A673 (cell line): ENCODE measurements at regions not wholly inside any gene's neighbourhood (a gene's known extent, or its start where the extent isn't known, plus 50 kb on each side); places are given as distances from the start of the nearest gene placed in this dataset.

Source experiments
- BruUV-seq: library from RNA; stranded (reverse); fragments of 400-500 nt; replicated peaks from 2 replicates; lab custom pipeline; 2021; lab: Mats Ljungman, UMichigan
- CTCF ChIA-PET: fragments of 300-600 bp; sonication (Branson Sonifier 250); formaldehyde crosslinking; loops from one replicate; lab custom pipeline; 2022; ENCODE audit warnings: antibody characterized with exemption; lab: Charles Lee
- POLR2A ChIA-PET: fragments of 300-600 bp; sonication (Branson Sonifier 250); formaldehyde crosslinking; loops from one replicate; lab custom pipeline; 2022; ENCODE audit warnings: antibody characterized with exemption; ENCODE audit not compliant: low non-redundant PET; lab: Charles Lee
- DNase-seq: peaks from one replicate; pipeline ENCODE4 v3.0.0-alpha.2; 2015; ENCODE audit warnings: low spot score
- H3K27ac ChIP-seq: fragments of 200-600 bp; sonication (generic); 2 replicates; pipeline ENCODE4 v1.5.1; 2016; ENCODE audit warnings: mixed run types, low read depth, mild to moderate bottlenecking, mixed read lengths, antibody characterized with exemption, low read length; ENCODE audit not compliant: poor library complexity, severe bottlenecking
- H3K27me3 ChIP-seq: fragments of 200-600 bp; sonication (generic); replicated peaks from 2 replicates; pipeline ENCODE4 v1.6.1; 2017; ENCODE audit warnings: mixed run types, low read depth, mild to moderate bottlenecking, mixed read lengths, antibody characterized with exemption, low read length; ENCODE audit not compliant: insufficient read depth, poor library complexity
- H3K36me3 ChIP-seq: fragments of 200-600 bp; sonication (generic); 2 replicates; pipeline ENCODE4 v1.6.1; 2016; ENCODE audit warnings: mixed run types, mild to moderate bottlenecking, mixed read lengths, antibody characterized with exemption, low read length; ENCODE audit not compliant: insufficient read depth, poor library complexity, severe bottlenecking
- H3K4me1 ChIP-seq: fragments of 200-600 bp; sonication (generic); 2 replicates; pipeline ENCODE4 v1.6.1; 2017; ENCODE audit warnings: mixed run types, mild to moderate bottlenecking, mixed read lengths, antibody characterized with exemption, low read length; ENCODE audit not compliant: insufficient read depth, poor library complexity, severe bottlenecking
- H3K4me3 ChIP-seq: fragments of 200-600 bp; sonication (generic); 2 replicates; pipeline ENCODE4 v1.5.1; 2016; ENCODE audit warnings: low read depth, mixed run types, mild to moderate bottlenecking, mixed read lengths, low read length; ENCODE audit not compliant: poor library complexity, severe bottlenecking
- H3K9me3 ChIP-seq: fragments of 200-600 bp; sonication (generic); 2 replicates; pipeline ENCODE4 v1.6.1; 2016; ENCODE audit warnings: mixed run types, low read depth, mild to moderate bottlenecking, mixed read lengths, antibody characterized with exemption, low read length; ENCODE audit not compliant: poor library complexity, severe bottlenecking
- EZH2 ChIP-seq: fragments of 200-600 bp; sonication (generic); IDR thresholded peaks from 2 replicates; pipeline ENCODE4 v1.6.1; 2017; ENCODE audit warnings: borderline replicate concordance, low read depth, mild to moderate bottlenecking, mixed read lengths, antibody characterized with exemption, low read length; ENCODE audit not compliant: poor library complexity, severe bottlenecking
- intact Hi-C: fragments of 100-400 bp; cut with micrococcal nuclease; formaldehyde crosslinking; loops from one replicate; pipeline ENCODE4 v1.10.0; 2022; ENCODE audit not compliant: unreplicated experiment
- TF ChIP-seq, protein P1 (sequence below): fragments of 300-800, 200-600 bp; sonication (generic); conservative IDR thresholded peaks from 2 replicates; pipeline ENCODE4 v1.5.1; 2017; ENCODE audit warnings: low read depth, mild to moderate bottlenecking, antibody characterized with exemption, low read length, moderate library complexity, mixed read lengths

DNA sequence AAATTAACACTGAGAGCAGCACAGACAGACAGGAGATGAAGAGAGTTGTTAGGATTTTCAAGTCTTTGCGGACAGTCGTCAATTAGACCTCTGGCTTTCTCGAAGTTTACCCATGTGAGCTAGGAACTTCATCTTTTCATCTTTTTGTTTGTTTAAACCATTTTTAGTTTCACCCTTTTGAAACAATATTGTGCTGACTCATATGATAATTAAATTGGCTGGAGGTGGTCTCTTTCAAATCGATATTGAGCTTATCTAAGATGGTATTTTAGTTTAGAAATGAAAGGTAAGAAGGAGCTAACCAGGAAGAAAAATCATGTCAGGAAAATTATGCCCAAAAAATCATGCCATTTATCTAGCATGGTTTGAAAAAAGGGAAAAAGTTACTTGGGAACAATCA is 415.8 kb upstream of the SEMA3A start:
- no peak for DNase-seq
- H3K4me1 ChIP-seq = no peaks in the 10 kb centered on the region
- ChIA-PET POLR2A (no interaction called here), CTCF (no interaction called here)
- BruUV-seq = no TSS peak
- H3K9me3 ChIP-seq = no peaks in the 10 kb centered on the region
- no peaks in the 10 kb centered on the region for H3K27me3 ChIP-seq
- intact Hi-C loops = no loop called here
- H3K36me3 ChIP-seq = no peaks in the 10 kb centered on the region
- no peak overlapping the region for H3K4me3 ChIP-seq
- TF ChIP-seq, protein P1, sequence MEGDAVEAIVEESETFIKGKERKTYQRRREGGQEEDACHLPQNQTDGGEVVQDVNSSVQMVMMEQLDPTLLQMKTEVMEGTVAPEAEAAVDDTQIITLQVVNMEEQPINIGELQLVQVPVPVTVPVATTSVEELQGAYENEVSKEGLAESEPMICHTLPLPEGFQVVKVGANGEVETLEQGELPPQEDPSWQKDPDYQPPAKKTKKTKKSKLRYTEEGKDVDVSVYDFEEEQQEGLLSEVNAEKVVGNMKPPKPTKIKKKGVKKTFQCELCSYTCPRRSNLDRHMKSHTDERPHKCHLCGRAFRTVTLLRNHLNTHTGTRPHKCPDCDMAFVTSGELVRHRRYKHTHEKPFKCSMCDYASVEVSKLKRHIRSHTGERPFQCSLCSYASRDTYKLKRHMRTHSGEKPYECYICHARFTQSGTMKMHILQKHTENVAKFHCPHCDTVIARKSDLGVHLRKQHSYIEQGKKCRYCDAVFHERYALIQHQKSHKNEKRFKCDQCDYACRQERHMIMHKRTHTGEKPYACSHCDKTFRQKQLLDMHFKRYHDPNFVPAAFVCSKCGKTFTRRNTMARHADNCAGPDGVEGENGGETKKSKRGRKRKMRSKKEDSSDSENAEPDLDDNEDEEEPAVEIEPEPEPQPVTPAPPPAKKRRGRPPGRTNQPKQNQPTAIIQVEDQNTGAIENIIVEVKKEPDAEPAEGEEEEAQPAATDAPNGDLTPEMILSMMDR = no peak
- H3K27ac ChIP-seq = no peak overlapping the region

DNA sequence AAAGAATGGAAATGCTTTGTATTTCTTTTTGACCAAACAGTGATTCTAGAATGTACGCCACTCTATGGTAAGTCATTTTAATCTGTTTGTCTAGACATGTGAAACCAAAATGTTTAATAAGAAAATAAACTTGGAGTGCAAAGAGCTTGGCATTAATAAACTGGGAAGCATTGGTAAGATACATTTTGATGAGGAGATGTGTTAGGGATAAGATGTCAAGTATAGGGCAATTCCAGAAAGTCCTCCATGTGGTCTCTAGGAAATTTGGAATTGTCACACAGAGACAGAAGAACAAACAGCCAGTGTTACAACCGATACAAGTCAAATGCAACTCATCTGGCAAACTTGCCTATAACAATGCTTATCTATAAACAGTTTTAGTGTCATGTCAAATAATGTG is 410.7 kb upstream of the SEMA3A start:
- no peak for TF ChIP-seq EZH2
- TF ChIP-seq, protein P1 = no peak
- no peak for DNase-seq
- Histone ChIP-seq H3K4me1 (no peaks in the 10 kb centered on the region), H3K27me3 (no peaks in the 10 kb centered on the region), H3K27ac (no peak overlapping the region), H3K9me3 (no peaks in the 10 kb centered on the region), H3K4me3 (no peak overlapping the region), H3K36me3 (no peaks in the 10 kb centered on the region)
- ChIA-PET POLR2A (no interaction called here), CTCF (no interaction called here)
- BruUV-seq = no TSS peak
- intact Hi-C loops = no loop called here

DNA sequence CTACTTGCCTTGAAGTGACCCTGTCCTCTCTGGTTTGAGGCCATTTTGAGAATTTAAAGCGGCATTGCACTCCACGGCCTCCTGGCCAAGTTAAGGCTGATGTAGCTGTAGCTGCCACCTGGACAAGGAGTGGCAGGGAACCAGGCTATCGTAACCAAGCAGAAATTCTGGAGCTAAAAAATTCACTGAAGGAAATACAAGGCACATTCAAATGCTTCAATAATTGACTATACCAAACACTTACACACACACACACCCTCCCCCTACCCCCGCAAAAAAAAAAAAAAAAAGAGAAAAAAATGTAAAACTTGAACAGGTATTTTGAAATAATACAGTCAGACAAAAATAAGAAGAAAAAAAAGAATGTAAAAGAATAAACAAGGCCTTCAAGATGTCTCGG is 409.0 kb upstream of the SEMA3A start:
- Histone ChIP-seq H3K4me3 (no peak overlapping the region), H3K9me3 (no peaks in the 10 kb centered on the region), H3K27ac (no peak overlapping the region), H3K27me3 (no peaks in the 10 kb centered on the region), H3K36me3 (no peaks in the 10 kb centered on the region), H3K4me1 (no peaks in the 10 kb centered on the region)
- TF ChIP-seq, protein P1 = no peak
- no peak for TF ChIP-seq EZH2
- ChIA-PET CTCF (no interaction called here), POLR2A (no interaction called here)
- intact Hi-C loops = no loop called here
- BruUV-seq = no TSS peak
- no peak for DNase-seq

DNA sequence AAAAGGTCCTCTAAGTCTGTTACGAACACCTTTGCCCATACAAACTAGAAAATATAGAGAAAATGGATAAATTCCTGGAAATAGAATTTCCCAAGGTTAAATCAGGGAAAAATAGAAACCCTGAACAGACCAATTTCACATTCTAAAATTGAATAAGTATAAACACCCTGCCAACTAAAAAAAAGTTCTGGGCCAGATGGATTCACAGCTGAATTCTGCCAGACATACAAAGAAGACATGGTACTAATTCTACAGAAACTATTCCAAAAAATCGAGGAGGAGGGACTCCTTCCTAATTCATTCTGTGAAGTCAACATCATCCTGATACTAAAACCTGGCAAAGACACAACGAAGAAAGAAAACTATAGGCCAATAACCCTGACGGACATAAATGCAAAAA is 400.4 kb upstream of the SEMA3A start:
- DNase-seq = no peak
- Histone ChIP-seq H3K4me1 (no peaks in the 10 kb centered on the region), H3K27me3 (no peaks in the 10 kb centered on the region), H3K4me3 (no peak overlapping the region), H3K9me3 (no peaks in the 10 kb centered on the region), H3K27ac (no peak overlapping the region), H3K36me3 (no peaks in the 10 kb centered on the region)
- BruUV-seq = no TSS peak
- ChIA-PET POLR2A (no interaction called here), CTCF (no interaction called here)
- intact Hi-C loops = no loop called here
- TF ChIP-seq, protein P1 = no peak
- TF ChIP-seq EZH2 = no peak
